ENCODE measurements at regions not wholly inside any gene's neighbourhood (a gene's known extent, or its start where the extent isn't known, plus 50 kb on each side); places are given as distances from the start of the nearest gene placed in this dataset.

DNA sequence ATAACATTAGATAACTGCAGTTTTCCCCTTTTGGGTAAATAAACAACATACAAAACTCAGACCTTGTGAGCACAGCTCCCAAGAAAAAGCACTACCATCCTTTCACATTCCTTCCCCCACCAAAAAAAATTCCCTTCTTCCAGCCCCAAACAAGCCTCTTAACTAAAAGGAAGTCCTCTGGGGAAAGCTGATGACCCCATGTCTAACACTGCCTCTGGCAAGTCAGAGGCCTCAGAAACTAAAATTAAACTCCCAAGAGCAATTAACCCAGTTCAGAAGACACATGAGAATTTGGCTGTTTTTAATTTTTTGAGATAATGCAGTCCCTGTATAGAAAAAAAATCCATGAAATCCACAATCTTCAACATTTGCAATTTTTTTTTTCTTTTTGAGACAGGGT is 127.7 kb downstream of the SPTSSA start:
- Histone ChIP-seq H3K27me3 (no peaks in the 10 kb centered on the region), H3K36me3 (no peaks in the 10 kb centered on the region), H3K4me1 (peaks cover 0 to 13% (median 0%) of the 10 kb centered on the region in 3 donors), H3K4me3 (no peak overlapping the region), H3K27ac (no peak overlapping the region), H3K9me3 (no peaks in the 10 kb centered on the region)
- no peak for ATAC-seq
- TF ChIP-seq POLR2AphosphoS5 (IDR thresholded peaks at IDR 0.05) (no peak), POLR2A (IDR thresholded peaks at IDR 0.05) (no peak), EP300 (IDR thresholded peaks at IDR 0.05) (no peak)
- TF ChIP-seq, protein P1, sequence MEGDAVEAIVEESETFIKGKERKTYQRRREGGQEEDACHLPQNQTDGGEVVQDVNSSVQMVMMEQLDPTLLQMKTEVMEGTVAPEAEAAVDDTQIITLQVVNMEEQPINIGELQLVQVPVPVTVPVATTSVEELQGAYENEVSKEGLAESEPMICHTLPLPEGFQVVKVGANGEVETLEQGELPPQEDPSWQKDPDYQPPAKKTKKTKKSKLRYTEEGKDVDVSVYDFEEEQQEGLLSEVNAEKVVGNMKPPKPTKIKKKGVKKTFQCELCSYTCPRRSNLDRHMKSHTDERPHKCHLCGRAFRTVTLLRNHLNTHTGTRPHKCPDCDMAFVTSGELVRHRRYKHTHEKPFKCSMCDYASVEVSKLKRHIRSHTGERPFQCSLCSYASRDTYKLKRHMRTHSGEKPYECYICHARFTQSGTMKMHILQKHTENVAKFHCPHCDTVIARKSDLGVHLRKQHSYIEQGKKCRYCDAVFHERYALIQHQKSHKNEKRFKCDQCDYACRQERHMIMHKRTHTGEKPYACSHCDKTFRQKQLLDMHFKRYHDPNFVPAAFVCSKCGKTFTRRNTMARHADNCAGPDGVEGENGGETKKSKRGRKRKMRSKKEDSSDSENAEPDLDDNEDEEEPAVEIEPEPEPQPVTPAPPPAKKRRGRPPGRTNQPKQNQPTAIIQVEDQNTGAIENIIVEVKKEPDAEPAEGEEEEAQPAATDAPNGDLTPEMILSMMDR (IDR thresholded peaks at IDR 0.05) = no peak

GRCh38 chr14:34331728-34332623 is 130.1 kb downstream of the SPTSSA start:
- Histone ChIP-seq H3K4me3 (no peak overlapping the region), H3K27ac (no peak overlapping the region), H3K27me3 (no peaks in the 10 kb centered on the region), H3K9me3 (no peaks in the 10 kb centered on the region), H3K36me3 (no peaks in the 10 kb centered on the region), H3K4me1 (peaks cover 0 to 30% (median 4%) of the 10 kb centered on the region in 3 donors)
- 60 to 83% methylated on average over 5 to 8 of the region's 9 CpGs for WGBS, 2 donors (ENCODE audit: low coverage in 1 of 2)
- peak; percentile 60 for ATAC-seq
- TF ChIP-seq EP300 (IDR thresholded peaks at IDR 0.05) (no peak), POLR2AphosphoS5 (IDR thresholded peaks at IDR 0.05) (no peak), POLR2A (IDR thresholded peaks at IDR 0.05) (no peak)
- TF ChIP-seq, protein P1 (IDR thresholded peaks at IDR 0.05) = peak; percentile 37 to 69 (median 49)

DNA sequence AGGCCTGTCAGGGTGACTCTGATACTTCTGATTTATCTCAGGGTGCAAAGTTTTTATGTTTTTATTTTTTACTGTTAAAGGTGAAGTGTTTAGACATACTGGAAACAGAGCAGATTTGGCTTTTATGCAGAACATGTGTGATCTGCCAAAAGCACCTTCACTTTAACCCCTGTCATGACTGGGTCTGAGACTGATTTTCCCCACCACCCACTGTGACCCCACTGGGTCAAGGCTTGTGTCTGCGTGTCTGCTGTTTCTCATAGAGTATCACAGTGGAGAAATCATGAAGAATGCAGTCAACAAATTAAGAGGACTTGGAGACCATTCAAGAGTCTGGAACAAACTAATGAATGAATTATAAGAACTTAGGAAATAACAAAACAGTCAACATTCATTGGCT is 131.2 kb downstream of the SPTSSA start:
- Histone ChIP-seq H3K9me3 (no peaks in the 10 kb centered on the region), H3K36me3 (no peaks in the 10 kb centered on the region), H3K4me3 (no peak overlapping the region), H3K27ac (no peak overlapping the region), H3K4me1 (peaks cover 0 to 30% (median 4%) of the 10 kb centered on the region in 3 donors), H3K27me3 (no peaks in the 10 kb centered on the region)
- WGBS, 2 donors (ENCODE audit: low coverage in 1 of 2) = 0% methylated on average over 1 of the region's 1 CpG; no CpG with 5 or more reads in 1 of the 2 donors
- ATAC-seq = no peak
- TF ChIP-seq POLR2A (IDR thresholded peaks at IDR 0.05) = no peak

DNA sequence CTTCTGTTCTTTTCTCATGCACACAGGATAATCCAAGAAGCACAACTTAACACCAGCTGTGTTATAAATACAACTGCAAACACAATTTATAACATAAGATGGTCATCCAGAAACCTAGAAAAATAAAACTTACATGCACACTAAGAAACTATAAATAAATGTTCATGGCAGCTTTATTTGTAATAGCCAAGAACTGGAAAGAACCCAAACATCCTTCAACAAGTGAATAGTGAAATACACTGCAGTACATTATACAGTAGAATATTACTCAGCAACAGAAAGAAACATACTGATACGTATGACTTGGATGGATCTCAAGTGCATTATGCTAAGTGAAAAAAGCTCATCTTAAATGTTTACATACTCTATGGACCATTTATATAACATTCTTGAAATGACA is 132.7 kb downstream of the SPTSSA start:
- WGBS, 2 donors (ENCODE audit: low coverage in 1 of 2) = 12 to 20% methylated on average over 1 of the region's 1 CpG
- peak overlapping the region in 1 of 4 donors; percentile 5 for H3K27ac ChIP-seq

GRCh38 chr14:34328178-34328577 is 133.9 kb downstream of the SPTSSA start:
- ATAC-seq = no peak
- Histone ChIP-seq H3K36me3 (no peaks in the 10 kb centered on the region), H3K27ac (peak overlapping the region in 2 of 4 donors; percentile 5 to 33)

More for the DNA sequence above, 132.7 kb downstream of the SPTSSA start:
- Histone ChIP-seq H3K4me3 (no peak overlapping the region), H3K36me3 (no peaks in the 10 kb centered on the region), H3K27me3 (no peaks in the 10 kb centered on the region), H3K9me3 (no peaks in the 10 kb centered on the region), H3K4me1 (peaks cover 4 to 30% (median 5%) of the 10 kb centered on the region in 3 donors)
- TF ChIP-seq EP300 (IDR thresholded peaks at IDR 0.05) = no peak
- peak; percentile 14 for TF ChIP-seq POLR2AphosphoS5 (IDR thresholded peaks at IDR 0.05)
- no peak for ATAC-seq

More at GRCh38 chr14:34328178-34328577, 133.9 kb downstream of the SPTSSA start:
- Histone ChIP-seq H3K4me3 (no peak overlapping the region), H3K4me1 (peaks cover 4 to 33% (median 5%) of the 10 kb centered on the region in 3 donors), H3K9me3 (no peaks in the 10 kb centered on the region), H3K27me3 (no peaks in the 10 kb centered on the region)
- 10 to 27% methylated on average over 3 to 4 of the region's 4 CpGs for WGBS, 2 donors (ENCODE audit: low coverage in 1 of 2)
- TF ChIP-seq POLR2AphosphoS5 (IDR thresholded peaks at IDR 0.05) (no peak), POLR2A (IDR thresholded peaks at IDR 0.05) (no peak), EP300 (IDR thresholded peaks at IDR 0.05) (no peak)
- TF ChIP-seq, protein P1 (IDR thresholded peaks at IDR 0.05) = no peak
